IPS-NIHi7 (cell line): ENCODE measurements at regions not wholly inside any gene's neighbourhood (a gene's known extent, or its start where the extent isn't known, plus 50 kb on each side); places are given as distances from the start of the nearest gene placed in this dataset.
"Not testable (repeated sequence)": the region's sequence is repeated elsewhere in the genome, so short reads cannot be mapped to it uniquely, and the experiment has no call there.

Experiments
- DNase-seq: peaks from one replicate; pipeline ENCODE4 v3.0.0; 2012; ENCODE audit warnings: mixed read lengths; ENCODE audit errors: extremely low spot score

- DNase-seq: peak; percentile 63
Measured at GRCh38 chr4:4666693-4667621, 125.1 kb upstream of the STX18 start.

- DNase-seq: no peak
Measured at GRCh38 chr4:4666187-4666586, 124.3 kb upstream of the STX18 start.

GRCh38 chr4:4664234-4664633 is 122.4 kb upstream of the STX18 start:
- no peak for DNase-seq

GRCh38 chr4:4663028-4663427 is 121.2 kb upstream of the STX18 start:
- no peak for DNase-seq

GRCh38 chr4:4662230-4662629 is 120.4 kb upstream of the STX18 start:
- no peak for DNase-seq

GRCh38 chr4:4659871-4660651 is 118.2 kb upstream of the STX18 start:
- no peak for DNase-seq

- no peak for DNase-seq
Measured at GRCh38 chr4:4658052-4658451, 116.2 kb upstream of the STX18 start.

GRCh38 chr4:4656977-4657376 is 115.1 kb upstream of the STX18 start:
- no peak for DNase-seq

GRCh38 chr4:4655901-4656300 is 114.1 kb upstream of the STX18 start:
- no peak for DNase-seq

GRCh38 chr4:4655011-4655410 is 113.2 kb upstream of the STX18 start:
- no peak for DNase-seq

GRCh38 chr4:4651811-4652755 is 110.2 kb upstream of the STX18 start:
- DNase-seq: peak; percentile 57

- no peak for DNase-seq
Measured at GRCh38 chr4:4647041-4647440, 105.2 kb upstream of the STX18 start.

- no peak for DNase-seq
Measured at GRCh38 chr4:4645743-4646142, 103.9 kb upstream of the STX18 start.

- not testable (repeated sequence) for DNase-seq
Measured at GRCh38 chr4:4644277-4644676, 102.4 kb upstream of the STX18 start.

- DNase-seq: not testable (repeated sequence)
Measured at GRCh38 chr4:4643743-4644142, 101.9 kb upstream of the STX18 start.

GRCh38 chr4:4643306-4643705 is 101.5 kb upstream of the STX18 start:
- DNase-seq: no peak

- DNase-seq: no peak
Measured at GRCh38 chr4:4642496-4643000, 100.7 kb upstream of the STX18 start.

- peak; percentile 49 for DNase-seq
Measured at GRCh38 chr4:4641661-4642495, 100.0 kb upstream of the STX18 start.

- DNase-seq: no peak
Measured at GRCh38 chr4:4641254-4641653, 99.4 kb upstream of the STX18 start.

GRCh38 chr4:4640692-4641091 is 98.8 kb upstream of the STX18 start:
- DNase-seq: peak; percentile 69

- no peak for DNase-seq
Measured at GRCh38 chr4:4639370-4639769, 97.5 kb upstream of the STX18 start.
